Epithelial cell of esophagus (primary cell): ENCODE measurements at regions not wholly inside any gene's neighbourhood (a gene's known extent, or its start where the extent isn't known, plus 50 kb on each side); places are given as distances from the start of the nearest gene placed in this dataset.

ENCODE experiments used
- DNase-seq: peaks from one replicate; pipeline ENCODE4 v3.0.0; 2010; ENCODE audit warnings: low read depth
- H3K4me3 ChIP-seq: 2 replicates; pipeline ENCODE4 v1.5.1; 2011; ENCODE audit warnings: mild to moderate bottlenecking, low read length, control low read depth
- TF ChIP-seq, protein P1 (sequence below): IDR thresholded peaks from 2 replicates; pipeline ENCODE4 v1.5.1; 2011; ENCODE audit warnings: low read depth, mild to moderate bottlenecking, low read length, control low read depth, inconsistent platforms; ENCODE audit not compliant: insufficient read depth; ENCODE audit errors: missing control alignments

- no peak for DNase-seq
- no peak overlapping the region for H3K4me3 ChIP-seq
Observed at GRCh38 chr1:56360021-56360420, 219.3 kb downstream of the PLPP3 start.

DNA sequence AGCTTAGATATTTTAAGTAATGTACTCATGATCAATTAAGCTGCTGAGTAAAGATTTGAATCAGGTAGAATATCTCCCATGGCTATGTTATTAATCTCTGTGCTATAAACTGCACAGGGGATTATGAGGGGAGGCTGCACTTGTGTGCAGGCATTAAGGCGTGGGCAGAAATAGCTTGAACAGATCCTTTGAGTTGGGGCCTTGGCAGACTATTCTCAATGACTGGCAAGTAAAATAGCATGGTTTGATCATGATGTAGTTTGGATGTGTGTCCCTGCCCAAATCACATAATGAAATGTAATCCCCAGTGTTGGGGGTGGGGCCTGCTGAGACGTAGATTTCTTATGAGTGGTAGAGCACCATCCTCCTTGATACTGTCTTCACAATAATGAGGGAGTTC, 220.3 kb downstream of the PLPP3 start:
- no peak for DNase-seq
- TF ChIP-seq, protein P1, sequence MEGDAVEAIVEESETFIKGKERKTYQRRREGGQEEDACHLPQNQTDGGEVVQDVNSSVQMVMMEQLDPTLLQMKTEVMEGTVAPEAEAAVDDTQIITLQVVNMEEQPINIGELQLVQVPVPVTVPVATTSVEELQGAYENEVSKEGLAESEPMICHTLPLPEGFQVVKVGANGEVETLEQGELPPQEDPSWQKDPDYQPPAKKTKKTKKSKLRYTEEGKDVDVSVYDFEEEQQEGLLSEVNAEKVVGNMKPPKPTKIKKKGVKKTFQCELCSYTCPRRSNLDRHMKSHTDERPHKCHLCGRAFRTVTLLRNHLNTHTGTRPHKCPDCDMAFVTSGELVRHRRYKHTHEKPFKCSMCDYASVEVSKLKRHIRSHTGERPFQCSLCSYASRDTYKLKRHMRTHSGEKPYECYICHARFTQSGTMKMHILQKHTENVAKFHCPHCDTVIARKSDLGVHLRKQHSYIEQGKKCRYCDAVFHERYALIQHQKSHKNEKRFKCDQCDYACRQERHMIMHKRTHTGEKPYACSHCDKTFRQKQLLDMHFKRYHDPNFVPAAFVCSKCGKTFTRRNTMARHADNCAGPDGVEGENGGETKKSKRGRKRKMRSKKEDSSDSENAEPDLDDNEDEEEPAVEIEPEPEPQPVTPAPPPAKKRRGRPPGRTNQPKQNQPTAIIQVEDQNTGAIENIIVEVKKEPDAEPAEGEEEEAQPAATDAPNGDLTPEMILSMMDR: no peak
- H3K4me3 ChIP-seq: no peak overlapping the region

More at GRCh38 chr1:56360021-56360420, 219.3 kb downstream of the PLPP3 start:
- TF ChIP-seq, protein P1: no peak

- TF ChIP-seq, protein P1: no peak
- H3K4me3 ChIP-seq: no peak overlapping the region
- DNase-seq: peak; percentile 29
Observed at GRCh38 chr1:56357927-56358690, 221.3 kb downstream of the PLPP3 start.

DNA sequence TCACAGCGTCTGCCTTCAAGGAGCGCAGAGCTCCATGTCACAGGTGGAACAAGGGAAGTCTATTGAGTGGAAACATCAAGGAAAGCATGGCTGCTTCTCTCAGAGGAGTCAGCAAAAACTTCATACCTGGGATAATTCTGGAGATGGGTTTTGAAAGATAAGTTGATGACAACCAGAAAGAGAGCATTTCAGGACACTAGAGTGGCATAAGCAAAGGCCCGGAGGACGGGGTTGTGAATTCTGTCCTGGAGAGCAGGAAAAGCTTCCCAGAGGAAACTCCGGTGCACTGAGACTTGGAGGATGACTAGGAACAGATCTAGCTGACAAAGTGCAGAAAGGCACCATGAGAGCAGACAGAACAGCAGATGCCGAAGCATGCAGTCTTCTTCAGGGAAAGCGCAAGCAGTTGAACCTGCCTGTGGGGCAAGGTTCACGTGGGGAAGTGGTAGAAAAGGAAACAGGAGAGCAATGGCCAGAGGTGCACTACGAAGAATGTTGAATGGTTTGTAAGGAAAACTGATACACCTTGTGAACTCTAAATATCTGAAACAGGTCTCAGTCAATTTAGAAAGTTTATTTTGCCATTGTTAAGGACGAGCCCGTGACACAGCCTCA, 222.9 kb downstream of the PLPP3 start:
- DNase-seq: no peak
- H3K4me3 ChIP-seq: no peak overlapping the region
- TF ChIP-seq, protein P1: no peak

DNA sequence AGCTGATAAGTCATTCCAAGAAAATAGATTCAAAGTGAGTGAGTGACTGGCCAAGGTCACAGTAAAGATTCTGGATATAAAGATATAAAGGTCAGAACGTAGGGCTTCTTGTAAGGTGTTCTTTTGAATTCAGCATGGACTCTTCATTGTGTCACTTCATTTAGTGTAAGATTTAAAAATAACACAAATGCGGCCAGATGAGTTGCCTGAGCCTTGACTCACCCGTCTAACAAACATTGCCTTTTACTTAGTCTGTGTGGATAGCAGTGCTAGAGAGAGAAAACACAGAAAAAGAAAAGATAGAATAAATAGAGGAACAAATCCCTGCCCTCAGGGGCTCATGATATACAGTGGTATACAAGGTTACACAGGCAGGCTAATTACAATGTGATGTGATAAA, 223.4 kb downstream of the PLPP3 start:
- no peak for DNase-seq
- no peak overlapping the region for H3K4me3 ChIP-seq
- TF ChIP-seq, protein P1: no peak

GRCh38 chr1:56355422-56355821, 223.9 kb downstream of the PLPP3 start:
- DNase-seq: no peak
- H3K4me3 ChIP-seq: no peak overlapping the region
- TF ChIP-seq, protein P1: no peak
